Gastroesophageal sphincter (tissue), 4 donors: ENCODE measurements at regions not wholly inside any gene's neighbourhood (a gene's known extent, or its start where the extent isn't known, plus 50 kb on each side); places are given as distances from the start of the nearest gene placed in this dataset.

ENCODE experiments used
- ATAC-seq: fragments of 150-250 bp; one replicate; pipeline ENCODE4 v1.9.1; 2016; ENCODE audit warnings: mild to moderate bottlenecking, moderate library complexity
- H3K27ac ChIP-seq, 4 donors: fragments of 200-600 bp; sonication (generic) in 3 of 4; 1 replicate in 3 of 4; 2 replicates in 1 of 4; pipeline ENCODE4 v1.5.1; 2016 to 2019
- H3K27me3 ChIP-seq: fragments of 200-600 bp; sonication (generic); one replicate; pipeline ENCODE4 v1.5.1; 2019
- H3K36me3 ChIP-seq, 2 donors: fragments of 200-600 bp; sonication (generic); one replicate each; pipeline ENCODE4 v1.5.1; 2019; ENCODE audit warnings: control low read depth in 1 of 2
- H3K4me1 ChIP-seq, 3 donors: fragments of 200-600 bp; sonication (generic); 1 replicate in 2 of 3; 2 replicates in 1 of 3; pipeline ENCODE4 v1.5.1; 2016 to 2019; ENCODE audit warnings: control low read depth in 2 of 3
- H3K4me3 ChIP-seq, 2 donors: fragments of 200-600 bp; sonication (generic); one replicate each; pipeline ENCODE4 v1.5.1; 2019; ENCODE audit warnings: mild to moderate bottlenecking in 1 of 2, moderate library complexity in 1 of 2
- H3K9me3 ChIP-seq, 3 donors: fragments of 200-600 bp; sonication (generic); one replicate each; pipeline ENCODE4 v1.5.1; 2017 to 2019; ENCODE audit warnings: control low read depth in 2 of 3
- EP300 ChIP-seq: sonication (generic); formaldehyde crosslinking; IDR thresholded peaks from one replicate; pipeline ENCODE4 v1.6.1; 2017; ENCODE audit warnings: antibody characterized with exemption, mild to moderate bottlenecking
- POLR2A ChIP-seq, 2 donors: fragments of 450-650 bp; IDR thresholded peaks; one replicate each; pipeline ENCODE4 v1.6.1; 2017; ENCODE audit warnings: antibody characterized with exemption in 2 of 2, mild to moderate bottlenecking in 2 of 2, moderate library complexity in 1 of 2
- POLR2AphosphoS5 ChIP-seq: sonication (generic); formaldehyde crosslinking; IDR thresholded peaks from one replicate; pipeline ENCODE4 v1.6.1; 2017; ENCODE audit warnings: antibody characterized with exemption
- WGBS, 2 donors: methylation state at CpG; one replicate each; pipeline ENCODE4 v1.1.5; 2018; ENCODE audit warnings: low coverage in 1 of 2; 5-methylcytosine and 5-hydroxymethylcytosine counted together
- TF ChIP-seq, protein P1 (sequence below), 4 experiments: fragments of 200-600 bp in 2 of 4; fragments of 450-650 bp in 2 of 4; sonication (generic) in 1 of 4; IDR thresholded peaks; one replicate each; pipeline ENCODE4 v1.5.1; 2017 to 2019; ENCODE audit warnings: antibody characterized with exemption in 4 of 4, mild to moderate bottlenecking in 2 of 4, moderate library complexity in 2 of 4

DNA sequence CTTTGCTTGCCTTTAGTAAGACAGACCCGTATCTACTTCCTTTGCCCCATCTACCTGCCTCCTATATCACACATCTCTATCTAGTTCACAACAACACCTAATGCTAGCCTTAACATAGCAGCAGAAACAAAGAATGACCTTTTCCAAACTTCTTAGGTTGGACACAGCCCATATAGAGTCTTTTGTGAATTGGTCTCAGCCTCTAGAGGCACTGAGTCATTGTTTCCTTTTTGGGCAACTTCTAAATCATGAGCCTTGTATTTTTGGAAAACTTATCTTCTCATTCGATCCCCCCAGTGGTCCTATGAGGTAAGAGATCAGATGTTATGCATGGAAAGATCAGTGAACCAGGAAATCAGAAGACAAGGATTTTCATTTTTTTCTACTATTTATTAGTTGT lies 679.4 kb upstream of the USP24 start:
- no peak for ATAC-seq
- H3K27ac ChIP-seq, result no peak overlapping the region
- no peaks in the 10 kb centered on the region for H3K4me1 ChIP-seq
- no peak overlapping the region for H3K4me3 ChIP-seq
- H3K36me3 ChIP-seq, result no peaks in the 10 kb centered on the region
- WGBS, 2 donors, result 61 to 80% methylated on average over 2 of the region's 2 CpGs
- peaks cover 0 to 21% (median 0%) of the 10 kb centered on the region in 3 donors for H3K9me3 ChIP-seq
- no peaks in the 10 kb centered on the region for H3K27me3 ChIP-seq
- no peak for TF ChIP-seq POLR2AphosphoS5
- TF ChIP-seq POLR2A (IDR thresholded peaks at IDR 0.05), result no peak
- TF ChIP-seq, protein P1, sequence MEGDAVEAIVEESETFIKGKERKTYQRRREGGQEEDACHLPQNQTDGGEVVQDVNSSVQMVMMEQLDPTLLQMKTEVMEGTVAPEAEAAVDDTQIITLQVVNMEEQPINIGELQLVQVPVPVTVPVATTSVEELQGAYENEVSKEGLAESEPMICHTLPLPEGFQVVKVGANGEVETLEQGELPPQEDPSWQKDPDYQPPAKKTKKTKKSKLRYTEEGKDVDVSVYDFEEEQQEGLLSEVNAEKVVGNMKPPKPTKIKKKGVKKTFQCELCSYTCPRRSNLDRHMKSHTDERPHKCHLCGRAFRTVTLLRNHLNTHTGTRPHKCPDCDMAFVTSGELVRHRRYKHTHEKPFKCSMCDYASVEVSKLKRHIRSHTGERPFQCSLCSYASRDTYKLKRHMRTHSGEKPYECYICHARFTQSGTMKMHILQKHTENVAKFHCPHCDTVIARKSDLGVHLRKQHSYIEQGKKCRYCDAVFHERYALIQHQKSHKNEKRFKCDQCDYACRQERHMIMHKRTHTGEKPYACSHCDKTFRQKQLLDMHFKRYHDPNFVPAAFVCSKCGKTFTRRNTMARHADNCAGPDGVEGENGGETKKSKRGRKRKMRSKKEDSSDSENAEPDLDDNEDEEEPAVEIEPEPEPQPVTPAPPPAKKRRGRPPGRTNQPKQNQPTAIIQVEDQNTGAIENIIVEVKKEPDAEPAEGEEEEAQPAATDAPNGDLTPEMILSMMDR (IDR thresholded peaks at IDR 0.05), result no peak
- TF ChIP-seq EP300, result no peak

GRCh38 chr1:55893155-55893554 lies 678.0 kb upstream of the USP24 start:
- Histone ChIP-seq H3K36me3 (no peaks in the 10 kb centered on the region), H3K9me3 (peaks cover 0 to 21% (median 0%) of the 10 kb centered on the region in 3 donors), H3K4me1 (no peaks in the 10 kb centered on the region), H3K27ac (no peak overlapping the region), H3K4me3 (no peak overlapping the region), H3K27me3 (no peaks in the 10 kb centered on the region)
- TF ChIP-seq EP300 (no peak), POLR2AphosphoS5 (no peak), POLR2A (IDR thresholded peaks at IDR 0.05) (no peak)
- TF ChIP-seq, protein P1 (IDR thresholded peaks at IDR 0.05), result no peak
- 34 to 45% methylated on average over 2 of the region's 2 CpGs for WGBS, 2 donors
- no peak for ATAC-seq

DNA sequence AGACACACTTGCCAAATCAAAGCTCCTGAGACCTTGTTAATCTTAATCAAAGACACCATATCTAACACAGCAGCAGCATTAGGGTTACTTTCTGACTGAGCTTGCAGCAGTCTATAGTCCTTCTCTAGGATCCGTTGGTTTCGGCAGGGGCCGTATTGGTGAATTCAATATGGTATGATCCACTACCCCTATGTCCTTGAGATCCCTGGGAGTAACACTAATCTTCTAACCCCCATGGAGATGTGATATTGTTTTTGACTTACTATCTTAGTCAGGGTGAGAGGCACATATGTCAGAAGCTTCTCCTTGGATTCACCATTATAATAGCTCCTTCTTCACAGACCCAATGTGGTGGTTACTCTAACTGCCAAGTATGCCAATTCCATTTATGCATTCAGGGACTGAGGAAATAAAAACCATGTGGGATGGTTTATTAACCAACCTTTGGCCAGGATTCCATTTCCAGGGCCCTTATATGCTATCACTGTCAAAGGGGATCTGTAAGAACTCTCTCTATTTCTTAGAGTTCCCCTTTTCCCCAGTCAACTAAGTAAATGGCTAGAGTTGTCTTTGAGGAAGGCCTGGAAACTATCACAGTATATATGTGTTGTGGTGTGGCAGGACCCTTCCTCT lies 673.6 kb upstream of the USP24 start:
- 100% methylated on average over 3 of the region's 3 CpGs for WGBS, 2 donors
- Histone ChIP-seq H3K4me1 (peaks cover 0 to 5% (median 3%) of the 10 kb centered on the region in 3 donors), H3K4me3 (no peak overlapping the region), H3K36me3 (no peaks in the 10 kb centered on the region), H3K27me3 (no peaks in the 10 kb centered on the region), H3K9me3 (peaks cover 0 to 16% (median 0%) of the 10 kb centered on the region in 3 donors), H3K27ac (no peak overlapping the region)
- TF ChIP-seq, protein P1 (IDR thresholded peaks at IDR 0.05), result no peak
- TF ChIP-seq POLR2A (IDR thresholded peaks at IDR 0.05) (no peak), EP300 (no peak), POLR2AphosphoS5 (no peak)
- no peak for ATAC-seq

- peaks cover 0 to 5% (median 3%) of the 10 kb centered on the region in 3 donors for H3K4me1 ChIP-seq
- no peaks in the 10 kb centered on the region for H3K36me3 ChIP-seq
- WGBS, 2 donors, result 58 to 83% methylated on average over 1 to 4 of the region's 4 CpGs
- no peaks in the 10 kb centered on the region for H3K9me3 ChIP-seq
- no peak overlapping the region for H3K27ac ChIP-seq
- no peak for ATAC-seq
- no peaks in the 10 kb centered on the region for H3K27me3 ChIP-seq
- TF ChIP-seq POLR2AphosphoS5, result no peak
- TF ChIP-seq, protein P1 (IDR thresholded peaks at IDR 0.05), result no peak
- no peak for TF ChIP-seq POLR2A (IDR thresholded peaks at IDR 0.05)
- TF ChIP-seq EP300, result no peak
- H3K4me3 ChIP-seq, result no peak overlapping the region
These were observed 671.9 kb upstream of the USP24 start for GRCh38 chr1:55886856-55887712.
